Right renal pelvis (tissue), 4 donors: ENCODE measurements at regions not wholly inside any gene's neighbourhood (a gene's known extent, or its start where the extent isn't known, plus 50 kb on each side); places are given as distances from the start of the nearest gene placed in this dataset.

Experiments used
- DNase-seq, 4 donors: peaks; one replicate each; pipeline ENCODE4 v3.0.0-alpha.2; 2013; ENCODE audit warnings: low read depth in 4 of 4, low spot score in 3 of 4, missing footprints in 1 of 4

DNA sequence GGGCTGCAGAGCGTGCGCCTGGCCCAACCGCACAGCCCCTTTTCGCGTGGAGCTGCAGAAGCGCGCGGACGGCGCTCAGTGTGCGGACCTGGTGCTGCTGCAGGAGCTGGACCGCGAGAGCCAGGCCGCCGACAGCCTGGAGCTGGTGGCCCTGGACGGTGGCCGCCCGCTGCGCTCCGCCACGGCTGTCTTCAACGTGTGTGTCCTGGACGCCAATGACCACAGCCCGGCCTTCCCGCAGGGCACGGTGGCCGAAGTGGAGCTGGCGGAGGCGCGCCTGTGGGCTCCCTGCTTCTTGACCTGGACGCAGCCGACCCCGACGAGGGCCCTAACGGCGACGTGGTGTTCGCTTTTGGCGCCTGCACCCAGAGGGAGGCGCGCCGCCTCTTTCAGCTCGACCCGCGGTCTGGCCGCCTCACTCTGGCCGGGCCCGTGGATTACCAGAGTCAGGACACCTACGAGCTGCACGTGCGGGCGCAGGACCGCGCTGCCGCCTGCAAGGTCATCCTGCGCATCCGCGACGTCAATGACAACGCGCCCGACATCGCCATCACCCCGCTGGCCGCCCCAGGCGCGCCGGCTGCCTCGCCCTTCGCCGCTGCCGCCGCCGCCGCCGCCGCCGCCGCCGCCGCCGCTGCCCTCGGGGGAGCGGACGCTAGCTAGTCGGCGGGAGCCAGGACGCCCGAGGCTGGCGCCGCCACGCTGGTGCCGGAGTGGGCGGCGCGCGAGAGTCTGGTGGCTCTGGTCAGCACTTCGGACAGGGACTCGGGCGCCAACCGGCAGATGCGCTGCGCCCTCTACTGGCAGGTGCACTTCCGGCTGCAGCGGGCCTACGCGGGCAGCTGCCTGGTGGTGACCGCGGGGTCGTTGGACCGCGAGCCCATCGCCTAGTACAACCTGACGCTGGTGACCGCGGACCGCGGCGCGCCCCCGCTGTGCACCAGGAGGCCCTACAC is 172.2 kb downstream of the OLFM4 start:
- peak; percentile 41 to 45 (median 44) for DNase-seq

DNA sequence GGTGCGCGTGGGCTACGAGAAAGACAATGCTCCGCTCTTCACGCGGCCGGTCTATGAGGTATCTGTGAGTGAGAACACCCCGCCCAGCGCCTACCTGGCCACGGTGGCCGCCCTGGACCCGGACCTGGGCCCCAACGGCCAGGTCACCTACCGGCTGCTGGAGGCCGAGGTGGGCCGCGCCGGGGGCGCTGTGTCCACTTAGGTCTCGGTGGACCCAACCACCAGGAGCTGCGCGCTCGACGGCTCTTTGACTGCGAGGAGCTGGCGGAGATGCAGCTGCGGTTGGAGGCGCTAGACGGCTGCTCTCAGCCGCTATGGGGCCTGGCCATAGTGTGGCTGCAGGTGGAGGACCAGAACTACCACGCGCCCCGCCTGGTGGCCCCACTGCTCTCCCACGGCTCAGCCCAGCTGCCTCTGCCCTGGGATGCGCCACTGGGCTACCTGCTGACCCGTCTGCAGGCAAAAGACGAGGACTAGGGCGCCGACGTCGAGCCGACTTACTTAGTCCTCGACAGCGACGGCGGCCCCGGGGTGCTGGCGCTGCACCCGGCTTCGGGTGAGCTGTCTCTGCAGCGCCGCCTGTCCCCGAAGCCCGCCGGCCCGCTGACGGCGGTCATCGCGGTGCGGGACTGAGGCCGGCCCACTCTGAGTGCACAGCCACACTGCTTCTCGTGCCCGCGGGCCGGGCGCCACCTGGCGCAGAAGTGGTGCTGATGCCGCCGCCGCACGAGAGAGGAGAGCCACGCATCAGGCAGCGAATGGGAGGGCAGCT is 173.0 kb downstream of the OLFM4 start:
- DNase-seq, result no peak

DNA sequence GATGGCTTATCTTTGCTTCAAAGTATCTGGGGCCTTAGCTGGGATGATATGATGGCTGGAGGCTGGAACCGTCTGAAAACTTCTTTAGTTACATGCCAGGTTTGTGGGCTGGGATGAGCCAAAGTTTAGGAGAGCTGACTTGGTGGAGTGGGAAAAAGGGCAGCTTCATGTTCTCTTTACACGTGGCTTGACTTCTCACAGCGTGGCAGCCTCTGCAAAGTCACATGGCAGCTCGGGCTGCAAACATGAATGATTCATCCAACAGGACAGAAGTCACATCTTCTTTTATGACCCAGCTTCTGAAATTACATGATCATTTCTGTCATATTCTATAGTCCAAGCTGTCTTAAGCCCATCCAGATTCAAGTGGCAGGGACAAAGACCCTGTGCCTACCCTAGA is 176.0 kb downstream of the OLFM4 start:
- no peak for DNase-seq

DNA sequence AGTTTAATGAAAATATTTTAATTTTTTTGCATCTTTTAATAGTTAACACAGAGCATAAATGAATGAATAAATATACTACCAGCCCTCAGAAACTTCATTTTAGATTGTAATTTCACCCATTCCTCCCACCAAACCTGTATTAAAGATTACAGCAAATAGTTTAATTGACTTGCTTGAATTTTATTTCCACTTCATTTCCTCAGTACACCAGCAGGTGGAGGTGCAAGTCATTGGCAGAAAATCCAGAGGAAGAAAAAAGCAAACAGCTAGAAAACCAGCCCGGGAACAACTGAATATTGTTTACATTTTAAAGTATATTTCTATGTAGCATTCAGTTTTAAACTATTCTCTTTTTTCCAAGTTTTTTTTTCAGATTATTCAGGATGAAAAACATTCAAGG is 177.8 kb downstream of the OLFM4 start:
- no peak for DNase-seq

DNA sequence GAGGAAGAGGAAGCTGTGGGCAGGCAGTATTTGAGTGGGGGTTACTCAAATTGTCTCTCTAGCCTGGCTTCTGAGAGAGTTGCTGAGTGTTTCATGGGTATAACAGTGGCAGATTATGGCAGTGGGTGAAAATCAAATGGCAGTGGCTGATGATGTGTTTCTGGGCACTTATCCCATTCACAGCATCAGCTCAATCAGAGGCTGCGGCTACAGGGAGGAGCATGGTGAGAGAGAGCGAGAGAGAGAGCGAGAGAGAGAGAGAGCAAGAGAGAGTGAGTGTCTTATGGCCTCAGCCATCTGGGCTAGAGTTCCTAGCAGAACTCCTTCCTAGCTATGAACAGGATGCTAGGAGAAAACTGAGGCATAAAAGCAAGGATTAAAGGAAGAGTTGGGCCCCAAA is 178.9 kb downstream of the OLFM4 start:
- DNase-seq, result no peak

DNA sequence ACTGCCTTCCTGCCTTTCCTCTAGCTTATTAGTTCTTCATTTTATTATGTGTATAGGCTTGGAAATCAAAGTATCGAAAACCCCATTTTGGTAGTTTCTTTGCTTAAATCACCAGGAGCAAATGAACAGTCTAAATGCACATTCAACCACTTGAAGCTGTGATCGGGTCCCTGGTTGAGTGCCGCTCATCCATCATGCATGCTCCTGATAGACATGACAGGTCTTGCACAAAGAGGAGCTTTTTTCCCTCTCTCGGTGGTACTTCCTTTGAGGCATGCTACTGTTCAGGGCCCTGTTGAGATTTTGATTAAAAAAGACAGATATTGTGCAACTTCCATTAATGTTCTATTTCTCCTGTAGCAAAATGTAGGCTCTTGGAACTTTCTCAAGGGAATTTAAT is 185.8 kb downstream of the OLFM4 start:
- no peak for DNase-seq

DNA sequence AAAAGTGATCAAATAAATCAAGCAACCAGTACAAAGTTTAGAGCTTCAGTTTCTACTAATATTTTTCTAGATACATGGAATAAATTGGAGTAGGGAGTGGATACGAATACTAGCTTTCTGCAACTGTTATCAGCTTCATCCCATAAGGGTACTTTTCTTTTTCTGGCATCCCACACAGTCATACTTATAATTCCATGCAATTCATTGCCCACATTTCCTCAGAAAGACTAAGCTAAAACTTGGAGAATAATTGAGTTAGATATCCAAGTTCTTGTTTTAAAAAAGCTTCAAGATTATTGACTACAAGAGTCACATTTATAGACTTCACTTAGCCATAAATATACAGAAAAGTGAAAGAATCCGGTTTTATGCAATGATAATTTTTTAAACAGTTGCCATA is 186.9 kb downstream of the OLFM4 start:
- DNase-seq, result no peak

DNA sequence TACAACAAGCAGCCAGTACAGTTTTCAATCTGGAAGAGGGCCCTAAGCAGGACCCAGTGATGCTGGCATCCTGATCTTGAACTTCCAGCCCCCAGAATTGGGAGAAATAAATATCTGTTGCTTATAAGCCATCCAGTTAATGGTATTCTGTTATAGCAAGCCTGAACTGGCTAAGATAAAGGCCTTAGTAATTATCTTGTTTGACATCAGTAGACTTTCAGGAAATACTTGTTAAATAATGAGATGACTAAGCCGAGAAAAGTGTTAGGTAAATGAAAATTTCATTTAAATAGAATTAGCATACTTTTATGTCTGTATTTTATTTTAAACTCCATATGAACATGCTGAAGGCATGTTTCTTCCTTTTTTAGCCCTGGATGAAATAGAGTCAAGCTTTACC is 188.2 kb downstream of the OLFM4 start:
- no peak for DNase-seq

DNA sequence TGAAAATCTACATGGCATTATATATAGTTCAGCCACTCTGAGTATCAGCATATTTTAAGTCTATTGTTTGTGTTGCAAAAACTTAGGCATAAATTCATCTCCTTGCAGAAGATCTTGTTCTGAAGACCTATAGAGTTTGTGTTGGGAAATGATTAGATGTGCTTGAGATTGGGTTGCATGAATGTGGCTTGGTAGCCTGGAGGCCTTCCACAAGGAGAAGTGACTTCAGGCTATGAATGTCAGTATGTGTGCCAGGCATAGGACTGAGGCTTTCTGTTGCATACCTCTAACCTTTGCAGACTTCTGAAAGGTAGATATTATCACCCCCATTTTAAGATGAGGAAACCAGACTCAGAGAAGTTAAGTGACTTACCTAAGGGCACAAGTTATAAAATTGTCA is 188.6 kb downstream of the OLFM4 start:
- DNase-seq, result no peak

DNA sequence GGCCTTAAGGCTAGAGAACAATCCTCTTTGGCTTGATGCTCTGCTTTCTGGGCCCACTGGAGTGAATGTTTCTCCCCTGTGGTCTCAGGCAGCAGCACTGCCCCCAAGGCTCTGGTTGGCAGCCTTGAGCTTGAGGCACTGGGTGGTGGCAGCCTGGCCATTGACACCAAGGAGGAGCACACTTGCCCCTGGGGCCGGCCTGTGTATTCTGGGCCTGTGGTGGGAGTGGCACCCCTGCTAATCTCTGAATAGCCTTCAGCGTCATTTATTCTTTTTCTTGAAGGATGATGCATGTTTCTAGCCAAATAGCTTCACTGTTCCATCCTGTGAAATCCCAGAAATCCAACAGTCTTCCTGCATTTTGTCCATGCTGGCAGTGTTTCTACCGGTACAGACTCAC is 191.4 kb downstream of the OLFM4 start:
- DNase-seq, result no peak

DNA sequence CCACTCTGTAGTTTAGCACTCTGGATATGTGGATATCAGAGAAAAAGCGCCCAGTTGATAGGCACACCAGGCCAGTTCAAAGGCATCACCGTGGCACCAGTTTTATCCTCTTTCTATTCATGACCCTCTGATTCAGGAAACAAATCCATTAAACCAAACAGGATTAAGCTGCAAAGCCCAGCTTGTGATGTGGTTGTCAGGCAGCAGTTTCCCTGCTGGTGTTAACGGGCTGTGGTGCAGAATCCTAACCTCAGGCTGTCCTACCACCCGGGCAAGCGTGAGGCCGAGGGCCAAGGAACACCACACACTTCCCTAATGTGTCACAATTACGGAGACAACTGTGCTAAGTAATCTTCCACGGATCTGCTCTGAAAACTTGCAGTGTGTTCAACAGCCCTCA is 209.1 kb downstream of the OLFM4 start:
- DNase-seq, result no peak

DNA sequence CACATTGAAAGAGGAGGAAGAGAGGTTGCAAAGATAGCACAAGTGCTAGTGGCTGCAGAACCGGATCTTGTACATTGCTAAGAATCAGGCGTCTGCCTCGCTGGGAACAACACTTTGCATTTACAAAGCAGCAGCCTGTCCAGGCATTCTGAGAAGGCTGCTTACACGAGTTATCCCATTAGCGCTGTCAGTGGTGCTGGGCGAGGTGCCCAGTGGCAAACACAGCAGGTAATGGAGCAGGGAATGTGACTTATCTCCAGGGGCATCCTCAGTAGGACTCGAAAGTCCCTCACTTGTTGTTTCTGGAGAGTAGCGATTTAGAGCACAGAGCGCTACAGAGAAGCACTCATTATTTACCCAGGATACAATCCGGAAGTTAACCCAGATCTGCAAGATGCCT is 209.6 kb downstream of the OLFM4 start:
- no peak for DNase-seq

DNA sequence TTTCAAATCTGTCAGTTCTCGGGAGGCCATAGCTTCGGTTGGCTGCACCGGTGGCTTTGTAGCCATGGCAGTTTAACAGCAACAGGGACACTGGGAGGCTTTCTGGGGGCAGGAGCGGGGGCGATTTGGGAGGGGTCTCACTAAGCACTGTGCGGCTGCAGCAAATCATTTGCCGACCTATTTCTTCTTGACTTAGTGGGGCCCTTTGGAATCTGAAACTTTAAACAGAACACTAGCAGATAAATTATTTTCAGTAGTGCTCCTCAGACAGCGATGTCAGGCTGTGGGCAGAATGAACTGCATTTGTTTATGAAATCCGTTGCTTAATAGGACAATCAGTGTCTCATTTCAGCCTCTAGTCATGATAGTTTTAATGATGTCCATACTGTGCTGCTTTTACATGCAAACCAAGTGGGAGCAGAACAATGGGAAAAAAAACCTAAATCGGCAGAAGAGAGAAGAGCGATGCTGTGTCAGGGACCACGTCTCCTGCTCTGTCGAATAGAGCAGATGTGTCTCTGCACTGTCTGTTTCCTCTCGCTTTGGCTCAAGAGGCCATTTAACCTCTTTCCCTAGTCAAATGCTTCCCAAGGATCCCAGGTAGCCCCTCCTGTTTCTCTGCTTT is 211.9 kb downstream of the OLFM4 start:
- DNase-seq, result peak in 2 of 4 donors; percentile 34 to 35

DNA sequence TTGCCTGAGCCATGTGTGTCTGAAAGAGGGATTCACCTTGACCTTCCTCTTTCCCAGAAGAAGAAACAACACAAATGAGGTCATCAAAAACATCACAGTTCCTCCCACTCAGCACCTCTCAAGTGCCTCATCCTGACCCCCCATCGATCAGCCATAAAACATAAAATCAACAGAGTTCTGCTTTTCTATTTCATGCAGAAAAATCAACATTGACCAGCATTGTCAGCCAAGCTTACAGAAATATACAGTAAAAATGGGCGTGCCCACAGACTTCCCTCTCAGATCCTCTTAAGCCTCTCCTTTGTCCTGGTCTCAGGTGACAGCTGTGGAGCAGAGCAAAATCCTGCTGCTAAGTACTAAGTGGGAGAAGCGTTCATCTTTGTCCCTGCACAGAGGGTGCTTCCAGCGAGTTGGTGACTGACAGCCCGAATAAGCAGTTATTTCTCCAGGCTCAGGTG is 213.3 kb downstream of the OLFM4 start:
- DNase-seq, result no peak

DNA sequence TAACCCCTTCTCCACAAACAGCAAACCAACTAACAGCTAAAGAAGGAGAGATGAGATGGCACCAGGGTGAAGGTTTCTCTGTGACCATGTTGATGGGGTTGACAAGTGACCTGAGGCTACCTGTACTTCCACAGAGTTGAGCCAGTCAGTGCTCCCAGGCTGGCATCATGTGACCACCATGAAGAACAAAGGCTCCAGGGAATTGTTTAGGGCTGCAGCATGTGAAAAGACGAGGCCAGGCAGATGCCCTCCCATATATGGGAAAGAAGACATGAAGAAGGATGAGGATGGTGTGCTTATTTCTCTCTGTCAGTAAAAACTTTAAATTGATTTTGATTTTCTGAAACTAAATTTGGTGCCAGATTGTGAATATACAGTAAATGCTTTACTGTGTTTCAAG is 220.6 kb downstream of the OLFM4 start:
- no peak for DNase-seq

DNA sequence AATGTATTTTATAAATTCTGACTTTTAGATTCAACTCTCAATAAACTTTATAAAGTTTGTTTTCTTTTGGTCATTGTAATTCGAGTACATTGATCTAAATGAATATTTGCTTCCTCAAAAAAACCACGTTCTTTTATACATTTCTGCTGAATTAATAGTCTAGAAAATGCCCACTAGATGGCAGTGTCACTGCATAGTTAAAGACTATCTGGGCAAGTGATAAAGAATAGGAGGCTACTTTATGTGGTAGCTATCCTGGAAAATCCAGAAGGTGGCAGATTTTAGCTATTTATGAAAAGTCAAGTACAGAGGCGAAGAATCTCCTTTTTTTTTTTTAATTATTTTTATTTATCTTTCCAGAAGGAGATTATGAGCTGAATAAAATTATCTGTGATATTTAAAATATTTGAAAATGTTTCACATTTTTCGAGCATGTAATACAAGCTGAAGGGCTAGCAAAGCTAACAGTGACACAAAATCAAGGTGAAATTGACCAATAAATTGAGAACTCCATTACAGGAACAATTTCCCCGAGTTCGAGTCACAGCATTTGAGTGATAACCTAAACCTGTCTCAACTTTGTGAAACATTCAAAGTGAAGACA is 221.8 kb downstream of the OLFM4 start:
- DNase-seq, result peak; percentile 69 to 73 (median 70)

DNA sequence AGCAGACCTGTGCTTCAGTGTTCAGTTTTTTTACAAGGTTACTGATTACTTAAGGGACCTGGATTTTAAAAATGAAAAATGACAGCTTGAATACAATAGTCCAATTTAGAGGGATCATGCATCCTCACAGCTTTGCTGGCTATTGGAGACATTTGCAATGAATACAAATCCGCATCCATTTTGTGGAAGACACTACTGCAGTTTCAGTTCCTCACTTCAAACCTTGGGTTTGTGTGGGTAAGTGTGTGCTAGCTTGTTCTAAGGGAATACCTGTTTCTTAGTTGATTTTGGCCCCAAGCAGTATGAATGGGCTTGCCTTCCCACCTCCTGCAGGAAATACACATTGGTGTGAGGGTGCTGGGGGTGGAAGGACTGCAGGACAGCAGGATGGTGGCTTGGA is 222.4 kb downstream of the OLFM4 start:
- no peak for DNase-seq

DNA sequence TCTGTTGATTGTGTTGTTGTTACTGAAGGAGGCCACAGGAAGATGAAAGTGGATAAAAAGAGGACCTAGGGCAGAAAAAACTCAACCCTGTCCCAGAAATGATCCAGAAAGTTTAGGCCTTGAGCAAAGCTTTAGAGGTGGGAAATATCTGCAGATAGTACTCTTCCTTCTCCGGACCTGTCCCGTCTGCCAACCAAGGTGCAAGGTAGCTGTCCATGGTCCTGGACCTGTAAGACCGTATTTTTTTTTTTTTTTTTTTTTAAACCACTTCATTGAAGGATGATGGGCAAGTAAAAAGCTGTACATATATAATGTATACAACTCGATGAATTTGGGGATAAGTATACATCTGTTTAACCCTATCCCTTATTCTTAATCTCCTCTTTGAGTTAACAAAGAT is 225.9 kb downstream of the OLFM4 start:
- DNase-seq, result peak in 2 of 4 donors; percentile 23 to 27

DNA sequence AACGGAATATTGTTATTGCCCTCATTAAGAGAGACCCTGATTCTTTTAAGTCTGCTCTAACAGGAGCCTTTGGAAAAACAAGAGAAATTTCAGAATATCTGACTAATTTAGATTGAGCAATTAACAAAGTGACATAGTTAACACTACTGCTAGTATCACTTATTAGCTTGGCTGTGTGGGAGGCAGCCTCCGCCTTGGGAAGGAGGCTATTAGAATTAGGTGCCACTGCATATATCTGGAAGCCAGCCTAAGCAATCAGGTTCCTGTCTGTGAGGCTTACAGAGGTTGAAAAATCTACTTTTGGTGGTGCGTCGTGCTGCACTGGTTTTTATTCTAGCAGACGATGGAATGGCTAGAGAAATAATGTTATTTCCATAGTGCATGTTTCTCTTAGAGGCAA is 227.2 kb downstream of the OLFM4 start:
- DNase-seq, result no peak

DNA sequence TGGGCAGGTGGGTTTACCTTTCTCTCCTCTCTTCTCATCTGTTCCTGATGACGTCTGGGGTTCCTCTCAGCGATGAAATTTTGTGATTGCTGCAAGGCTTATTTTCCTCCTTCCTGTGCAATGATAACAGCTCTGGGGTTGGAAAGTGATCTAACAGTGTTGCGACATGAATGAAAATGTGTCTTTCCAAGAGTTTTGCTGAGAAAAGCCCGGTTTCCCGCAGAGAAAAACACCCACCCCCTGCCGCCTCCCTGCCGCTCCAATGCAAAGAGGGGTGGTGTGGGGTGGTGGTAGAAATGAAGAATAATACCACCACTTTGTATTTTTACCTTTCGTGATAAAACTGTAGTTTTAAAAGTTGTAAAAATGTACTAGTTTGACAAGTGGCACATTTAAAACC is 232.0 kb downstream of the OLFM4 start:
- no peak for DNase-seq
